Colonic mucosa (tissue), 4 donors: ENCODE measurements at regions not wholly inside any gene's neighbourhood (a gene's known extent, or its start where the extent isn't known, plus 50 kb on each side); places are given as distances from the start of the nearest gene placed in this dataset.

ENCODE experiments used
- DNase-seq: peaks from one replicate; pipeline ENCODE4 v3.0.0-alpha.2; 2020
- H3K27ac ChIP-seq: fragments of 200-600 bp; one replicate; pipeline ENCODE4 v1.8.0; 2021
- H3K27me3 ChIP-seq: fragments of 200-600 bp; one replicate; pipeline ENCODE4 v1.8.0; 2021
- H3K36me3 ChIP-seq: fragments of 200-600 bp; one replicate; pipeline ENCODE4 v1.8.0; 2021
- H3K4me1 ChIP-seq: fragments of 200-600 bp; one replicate; pipeline ENCODE4 v1.8.0; 2021; ENCODE audit warnings: mild to moderate bottlenecking
- H3K4me3 ChIP-seq: fragments of 200-600 bp; one replicate; pipeline ENCODE4 v1.8.0; 2021
- H3K9ac ChIP-seq, 2 donors: one replicate each; pipeline ENCODE4 v1.7.0; 2013; ENCODE audit warnings: control low read depth in 2 of 2, low read depth in 2 of 2, low read length in 2 of 2
- H3K9me3 ChIP-seq: fragments of 200-600 bp; one replicate; pipeline ENCODE4 v1.8.0; 2021
- intact Hi-C: fragments of 100-400 bp; cut with DNase I; formaldehyde crosslinking; loops from one replicate; pipeline ENCODE4 v1.14.1; 2022
- TF ChIP-seq, protein P1 (sequence below): fragments of 200-600 bp; IDR thresholded peaks from one replicate; pipeline ENCODE4 v1.8.0; 2022; ENCODE audit warnings: antibody characterized with exemption, mild to moderate bottlenecking
- donor health status: healthy.
- donor health status: DM: no; HTN: no; CAD: no.
- donor health status: DM: no; HTN: no; CAD: no.

DNA sequence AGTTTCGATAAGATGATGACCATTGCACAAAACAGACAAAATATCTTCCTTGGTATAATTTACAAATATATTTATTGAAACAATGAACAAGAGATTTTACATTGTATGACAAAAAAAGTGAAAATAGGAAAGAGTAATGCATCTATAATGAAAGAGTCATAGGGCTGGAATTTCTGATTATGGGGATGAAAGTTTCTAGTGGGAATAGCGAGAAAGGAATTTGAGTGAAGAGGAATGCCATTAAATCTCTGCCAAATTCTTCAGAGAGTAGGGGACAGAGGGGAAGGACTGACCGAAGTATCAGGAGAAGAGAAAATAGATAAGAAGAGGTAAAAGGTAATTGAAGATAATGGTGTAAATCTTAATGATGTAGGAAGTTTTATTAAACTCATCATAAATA lies 125.4 kb downstream of the VGLL3 start:
- Histone ChIP-seq H3K27me3 (no peaks in the 10 kb centered on the region), H3K9ac (no peak overlapping the region), H3K4me1 (no peaks in the 10 kb centered on the region), H3K4me3 (no peak overlapping the region), H3K27ac (no peak overlapping the region), H3K9me3 (no peaks in the 10 kb centered on the region), H3K36me3 (no peaks in the 10 kb centered on the region)
- TF ChIP-seq, protein P1, sequence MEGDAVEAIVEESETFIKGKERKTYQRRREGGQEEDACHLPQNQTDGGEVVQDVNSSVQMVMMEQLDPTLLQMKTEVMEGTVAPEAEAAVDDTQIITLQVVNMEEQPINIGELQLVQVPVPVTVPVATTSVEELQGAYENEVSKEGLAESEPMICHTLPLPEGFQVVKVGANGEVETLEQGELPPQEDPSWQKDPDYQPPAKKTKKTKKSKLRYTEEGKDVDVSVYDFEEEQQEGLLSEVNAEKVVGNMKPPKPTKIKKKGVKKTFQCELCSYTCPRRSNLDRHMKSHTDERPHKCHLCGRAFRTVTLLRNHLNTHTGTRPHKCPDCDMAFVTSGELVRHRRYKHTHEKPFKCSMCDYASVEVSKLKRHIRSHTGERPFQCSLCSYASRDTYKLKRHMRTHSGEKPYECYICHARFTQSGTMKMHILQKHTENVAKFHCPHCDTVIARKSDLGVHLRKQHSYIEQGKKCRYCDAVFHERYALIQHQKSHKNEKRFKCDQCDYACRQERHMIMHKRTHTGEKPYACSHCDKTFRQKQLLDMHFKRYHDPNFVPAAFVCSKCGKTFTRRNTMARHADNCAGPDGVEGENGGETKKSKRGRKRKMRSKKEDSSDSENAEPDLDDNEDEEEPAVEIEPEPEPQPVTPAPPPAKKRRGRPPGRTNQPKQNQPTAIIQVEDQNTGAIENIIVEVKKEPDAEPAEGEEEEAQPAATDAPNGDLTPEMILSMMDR, result no peak
- intact Hi-C loops, result no loop called here
- no peak for DNase-seq

DNA sequence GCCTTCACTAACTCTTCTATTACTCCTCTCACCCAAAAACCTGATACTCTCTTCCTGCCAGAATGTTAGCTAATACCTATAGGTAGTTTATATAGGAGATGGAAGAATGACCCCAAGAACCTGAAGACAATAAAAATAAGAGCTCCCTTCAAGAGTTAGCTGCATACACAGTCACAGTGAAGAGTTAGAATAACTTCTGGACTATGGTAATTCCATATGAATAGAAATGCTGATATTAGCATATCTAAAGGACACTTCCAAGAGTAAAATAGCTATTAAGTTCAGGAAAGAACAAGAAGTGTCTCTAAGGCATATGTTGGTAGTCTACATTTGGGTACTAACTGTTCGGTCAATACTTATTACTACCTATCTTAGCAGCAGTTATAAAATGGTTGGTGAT lies 134.2 kb downstream of the VGLL3 start:
- DNase-seq, result no peak

DNA sequence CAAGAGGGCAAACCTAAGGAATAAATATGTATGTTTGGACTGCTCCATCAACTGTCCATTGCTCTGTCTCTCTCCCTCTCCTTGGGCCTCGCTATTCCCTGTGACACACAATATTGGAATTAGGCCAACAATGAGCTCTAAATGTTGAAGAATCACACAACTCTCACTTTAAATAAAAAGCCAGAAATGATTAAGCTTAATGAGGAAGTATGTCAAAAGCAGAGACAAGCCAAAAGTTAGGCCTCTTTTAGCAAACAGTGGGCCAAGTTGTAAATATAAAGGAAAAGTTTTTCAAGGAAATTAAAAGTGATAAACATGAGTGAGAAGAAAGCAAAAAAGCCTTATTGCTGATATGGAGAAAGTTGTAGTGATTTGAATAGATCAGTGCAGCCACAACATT lies 141.0 kb downstream of the VGLL3 start:
- TF ChIP-seq, protein P1, result no peak
- no peak for DNase-seq
- no peaks in the 10 kb centered on the region for H3K4me1 ChIP-seq
- H3K9me3 ChIP-seq, result no peaks in the 10 kb centered on the region
- no peak overlapping the region for H3K9ac ChIP-seq
- no peak overlapping the region for H3K27ac ChIP-seq
- intact Hi-C loops, result no loop called here
- no peaks in the 10 kb centered on the region for H3K36me3 ChIP-seq
- no peaks in the 10 kb centered on the region for H3K27me3 ChIP-seq
- H3K4me3 ChIP-seq, result no peak overlapping the region

More for the DNA sequence above, 134.2 kb downstream of the VGLL3 start:
- Histone ChIP-seq H3K36me3 (no peaks in the 10 kb centered on the region), H3K4me1 (no peaks in the 10 kb centered on the region), H3K4me3 (no peak overlapping the region), H3K27ac (no peak overlapping the region), H3K9ac (no peak overlapping the region), H3K27me3 (no peaks in the 10 kb centered on the region), H3K9me3 (no peaks in the 10 kb centered on the region)
- intact Hi-C loops, result no loop called here
- TF ChIP-seq, protein P1, result no peak

DNA sequence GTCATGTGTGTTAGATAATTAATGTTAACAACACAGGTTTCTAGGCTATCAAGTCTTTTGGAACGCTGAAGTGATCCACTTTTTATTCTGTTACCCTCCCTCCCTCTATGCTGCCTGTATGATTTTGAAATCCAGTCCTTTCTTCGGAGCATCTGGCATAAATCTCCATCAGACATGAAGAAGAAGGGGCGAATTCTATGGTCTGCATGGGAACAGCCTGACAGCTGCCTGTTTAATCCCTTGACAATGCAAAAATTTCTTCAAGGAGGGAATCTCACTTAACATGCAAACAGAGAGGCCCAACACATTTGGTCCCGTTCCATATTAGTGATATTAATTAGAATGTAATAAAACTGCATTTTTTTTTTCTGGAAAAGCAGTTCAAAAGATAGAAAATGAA lies 145.2 kb downstream of the VGLL3 start:
- no peak overlapping the region for H3K9ac ChIP-seq
- DNase-seq, result no peak

DNA sequence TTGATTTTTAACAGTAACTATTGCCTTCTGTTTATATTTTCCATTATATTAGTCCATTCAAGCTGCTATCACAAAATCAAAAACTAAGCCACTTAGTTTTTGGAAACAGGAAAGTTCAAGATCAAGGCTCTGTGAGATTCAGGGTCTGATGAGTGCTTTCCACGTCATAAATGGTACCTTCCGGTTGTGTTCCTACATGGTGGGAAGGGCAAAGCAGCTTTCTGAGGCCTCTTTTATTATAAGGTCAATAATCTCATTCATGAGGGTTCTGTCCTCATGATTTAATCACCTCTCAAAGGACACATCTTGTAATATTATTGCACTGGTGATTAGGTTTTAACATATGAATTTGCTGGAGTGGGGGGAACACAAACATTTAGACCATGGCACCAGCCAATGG lies 152.0 kb downstream of the VGLL3 start:
- intact Hi-C loops, result no loop called here
- H3K4me1 ChIP-seq, result no peaks in the 10 kb centered on the region

More for the DNA sequence above, 145.2 kb downstream of the VGLL3 start:
- intact Hi-C loops, result no loop called here
- no peaks in the 10 kb centered on the region for H3K27me3 ChIP-seq
- no peak overlapping the region for H3K4me3 ChIP-seq
- no peaks in the 10 kb centered on the region for H3K9me3 ChIP-seq
- TF ChIP-seq, protein P1, result no peak
- H3K4me1 ChIP-seq, result no peaks in the 10 kb centered on the region
- H3K36me3 ChIP-seq, result no peaks in the 10 kb centered on the region
- no peak overlapping the region for H3K27ac ChIP-seq

More for the DNA sequence above, 152.0 kb downstream of the VGLL3 start:
- no peak for DNase-seq
- TF ChIP-seq, protein P1, result no peak
- Histone ChIP-seq H3K27me3 (no peaks in the 10 kb centered on the region), H3K9ac (no peak overlapping the region), H3K27ac (no peak overlapping the region), H3K36me3 (no peaks in the 10 kb centered on the region), H3K9me3 (no peaks in the 10 kb centered on the region), H3K4me3 (no peak overlapping the region)
